LoVo (cell line): ENCODE measurements at regions not wholly inside any gene's neighbourhood (a gene's known extent, or its start where the extent isn't known, plus 50 kb on each side); places are given as distances from the start of the nearest gene placed in this dataset.

ENCODE experiments used
- DNase-seq: peaks from one replicate; pipeline ENCODE4 v3.0.0-alpha.2; 2016; ENCODE audit warnings: low spot score

DNA sequence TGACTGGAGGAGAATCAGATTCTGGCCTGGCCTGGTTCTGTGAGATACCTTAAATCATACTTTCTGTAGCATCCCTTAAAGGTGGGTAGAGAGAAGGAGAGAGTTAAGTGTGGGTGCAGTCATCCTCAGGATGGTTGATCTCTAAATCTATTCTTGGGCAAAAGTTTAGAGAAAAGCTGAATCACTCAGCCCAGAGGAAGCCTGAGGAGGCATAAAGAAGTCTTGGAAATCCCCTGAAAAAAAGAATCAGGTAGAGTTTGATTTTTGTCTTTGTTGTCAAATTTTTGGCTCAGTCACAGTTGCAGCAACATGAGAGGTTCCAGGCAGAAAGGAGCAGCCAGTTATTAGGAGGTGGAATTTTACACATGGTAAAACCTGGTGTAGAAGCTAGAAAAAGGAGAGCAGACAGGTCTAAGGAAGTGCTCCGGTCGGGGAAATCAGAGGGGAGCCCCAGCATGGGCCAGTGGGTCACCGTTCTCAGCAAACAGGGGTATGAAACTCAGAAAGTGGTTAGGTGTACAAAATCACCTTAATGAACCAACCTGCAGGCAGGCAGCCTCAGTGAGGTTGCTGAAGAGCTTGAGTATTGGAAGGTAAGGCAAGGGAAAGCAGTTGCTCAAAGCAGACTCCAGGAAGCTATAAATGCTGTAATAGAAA, 116.2 kb upstream of the CNTLN start:
- DNase-seq = no peak

DNA sequence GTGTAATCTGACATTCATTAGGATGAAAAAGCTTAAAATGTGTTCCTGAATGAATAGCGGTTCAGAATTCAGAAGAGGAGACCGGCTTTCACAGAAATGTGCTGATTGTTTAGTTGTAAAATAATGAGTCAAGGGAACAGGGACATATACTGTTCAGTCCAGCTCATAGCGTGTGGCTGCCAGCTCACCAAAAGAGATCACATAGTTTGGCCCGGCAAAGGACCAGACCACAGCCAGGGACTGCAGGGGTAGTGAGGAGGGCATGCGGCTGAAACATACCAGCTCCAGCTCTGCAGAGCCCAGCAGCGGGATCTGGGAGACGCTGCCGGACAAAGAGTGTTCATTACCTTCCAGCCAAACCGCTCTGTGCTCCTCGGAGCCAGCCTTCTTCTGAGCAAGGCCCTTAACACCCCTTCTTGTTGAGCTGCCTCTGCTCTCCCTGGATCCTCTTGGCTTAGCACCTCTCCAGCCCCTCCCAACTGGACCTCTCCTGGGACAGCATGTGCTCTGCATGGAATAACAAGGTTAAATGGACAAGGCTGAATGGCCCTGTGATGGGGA, 116.8 kb upstream of the CNTLN start:
- DNase-seq = no peak

DNA sequence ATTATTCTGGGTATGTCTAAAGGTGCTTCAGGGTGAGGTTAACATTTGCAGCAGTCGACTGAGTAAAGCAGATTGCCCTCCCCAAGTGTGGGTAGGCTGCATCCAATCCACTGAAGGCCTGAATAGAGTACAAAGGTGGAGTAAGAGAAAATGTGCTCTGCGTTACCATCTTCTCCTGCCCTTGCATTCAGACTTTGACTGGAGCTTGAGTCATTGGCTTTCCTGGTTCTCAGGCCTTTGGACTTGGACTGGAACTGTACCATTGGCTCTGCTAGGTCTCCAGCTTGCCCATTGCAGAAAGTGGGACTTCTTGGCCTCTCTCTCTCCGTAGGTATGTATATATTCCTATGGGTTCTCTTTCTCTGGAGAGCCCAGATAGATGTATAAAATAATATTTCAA, 120.9 kb upstream of the CNTLN start:
- DNase-seq = no peak

DNA sequence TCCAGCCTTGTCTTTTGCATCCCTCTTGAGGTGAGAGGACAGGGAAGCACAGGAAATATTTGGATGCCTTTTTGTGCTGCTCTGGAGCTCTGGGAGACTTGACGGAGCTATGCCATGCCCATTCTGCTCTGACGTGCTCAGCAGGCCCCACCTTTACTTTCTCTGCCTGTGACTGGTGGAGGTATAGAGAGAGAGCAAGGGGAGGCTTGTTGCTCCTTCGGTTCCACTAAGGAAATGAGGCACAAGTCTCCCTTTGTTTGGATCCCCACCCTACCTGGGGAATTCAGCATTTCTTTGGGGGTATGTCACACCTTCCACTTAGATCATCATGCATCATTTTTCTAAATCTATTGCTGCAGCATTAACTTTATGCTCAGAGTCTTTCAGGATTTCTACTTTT, 121.8 kb upstream of the CNTLN start:
- DNase-seq = no peak

DNA sequence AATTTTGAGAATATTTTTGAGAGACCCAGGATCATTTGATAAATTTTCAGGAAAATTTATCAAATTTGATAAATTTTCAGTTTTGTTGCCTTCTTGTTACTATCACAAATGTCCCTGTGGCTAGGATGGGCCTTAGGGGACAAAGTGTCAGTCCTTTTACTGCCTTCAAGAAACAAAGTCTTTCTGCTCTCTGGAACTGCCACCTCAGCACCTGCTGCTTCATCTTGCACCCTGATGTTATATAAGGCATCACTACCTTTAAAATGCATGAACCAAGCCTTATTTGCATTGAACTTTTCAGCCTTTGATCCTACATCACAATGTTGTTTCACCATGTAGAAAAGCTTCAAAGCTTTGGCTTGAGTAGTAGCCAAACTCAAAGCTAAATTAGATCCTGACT, 123.0 kb upstream of the CNTLN start:
- DNase-seq = no peak

DNA sequence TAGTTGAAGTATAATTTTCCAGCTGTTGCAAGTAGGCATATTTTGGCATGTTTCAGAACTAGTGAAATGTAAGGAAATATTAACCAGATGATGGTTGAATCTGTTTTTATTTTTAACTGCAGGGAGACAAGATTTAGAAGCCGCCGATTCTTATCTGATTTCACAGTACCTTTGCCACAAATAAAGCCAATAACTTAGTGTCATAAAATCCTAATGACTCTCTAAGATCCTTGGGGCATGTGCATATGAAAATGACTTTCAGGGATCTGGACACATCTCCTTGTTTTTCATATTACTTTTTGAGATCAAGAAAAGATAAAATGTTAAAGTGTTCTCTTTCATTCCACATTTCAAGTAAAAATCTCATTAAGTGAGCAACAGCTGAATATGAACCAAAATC, 125.8 kb upstream of the CNTLN start:
- no peak for DNase-seq

DNA sequence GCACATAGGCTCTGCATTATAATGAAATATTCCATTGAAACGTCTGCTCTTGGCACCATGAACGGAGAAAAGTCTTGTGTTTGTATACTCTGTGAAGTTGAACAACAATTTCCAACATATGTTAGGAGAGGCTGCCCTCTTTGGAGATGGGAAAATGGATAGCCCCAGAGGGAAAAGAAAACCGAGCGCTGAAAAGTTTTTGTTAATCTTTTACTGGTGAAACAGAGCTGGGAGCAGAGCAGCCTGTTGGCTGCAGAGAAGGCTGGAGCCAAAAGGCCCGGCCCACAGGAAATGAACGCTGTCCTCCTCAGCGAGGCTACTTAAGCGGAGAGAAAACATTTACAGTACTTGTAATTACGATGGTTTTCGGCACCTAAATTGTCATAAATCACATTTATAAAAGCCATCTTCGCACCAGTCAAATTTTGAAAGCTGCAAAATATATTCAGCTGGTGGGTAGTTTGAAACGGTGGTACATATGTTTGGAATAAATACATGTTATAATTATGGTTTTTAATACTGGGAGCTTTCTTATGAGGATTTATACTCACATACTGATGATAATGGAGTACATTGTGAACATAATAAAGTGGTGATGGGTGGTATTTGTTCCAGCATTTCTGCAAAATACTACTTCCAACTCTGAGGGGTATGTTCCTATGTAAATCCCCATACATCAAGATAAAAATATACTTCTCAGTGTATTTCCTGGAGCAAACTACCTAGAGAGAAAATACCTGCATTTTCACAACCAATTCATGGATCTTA, 129.6 kb upstream of the CNTLN start:
- no peak for DNase-seq

DNA sequence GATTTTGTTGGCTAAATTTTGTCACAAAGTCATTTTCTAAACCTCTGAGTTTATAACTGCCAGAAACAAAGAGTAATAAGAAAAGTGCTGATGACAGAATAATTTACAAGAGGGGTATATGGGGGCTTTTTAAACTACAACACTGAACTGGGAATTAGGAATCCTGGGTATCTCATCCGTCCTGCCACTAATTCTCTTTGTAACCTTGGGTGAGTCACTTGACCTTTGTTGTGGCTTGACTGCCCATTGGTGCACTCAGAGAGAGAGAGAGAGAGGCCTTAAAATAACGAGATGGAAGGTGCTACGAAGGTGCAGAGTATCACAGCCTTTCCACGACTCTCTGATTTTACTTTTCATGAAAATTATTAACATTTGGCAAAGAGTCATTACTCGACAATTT, 130.3 kb upstream of the CNTLN start:
- no peak for DNase-seq

DNA sequence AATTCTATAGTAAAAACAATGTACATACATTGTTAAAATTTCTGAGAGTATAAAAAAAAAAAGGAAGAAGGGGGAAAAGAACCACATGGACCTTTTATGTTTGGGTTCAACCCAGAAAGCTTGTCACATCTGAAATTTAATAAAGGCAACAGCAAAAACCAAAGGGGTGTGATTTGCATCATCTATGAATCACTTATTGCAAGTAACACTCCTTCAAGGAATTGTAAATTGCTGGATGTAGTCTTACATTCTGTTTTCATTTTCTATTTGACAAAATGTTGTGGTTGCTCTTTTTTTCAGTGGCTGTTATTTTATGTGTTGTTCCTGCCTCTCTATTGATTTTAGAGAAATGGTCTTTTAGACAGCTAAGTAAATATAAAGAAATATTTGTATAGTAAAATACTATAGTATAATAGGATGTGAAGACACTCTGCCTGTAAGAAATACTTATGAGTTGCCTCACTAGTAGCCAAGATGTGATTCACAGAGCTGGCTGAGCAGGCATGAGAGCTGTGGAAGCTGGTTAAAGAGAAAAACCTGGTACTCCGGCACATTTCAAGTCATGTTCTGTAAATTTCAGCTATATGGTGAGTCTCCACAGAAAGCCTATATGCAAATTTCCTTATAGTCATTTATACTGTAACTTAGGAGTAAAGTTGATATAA, 131.1 kb upstream of the CNTLN start:
- DNase-seq = no peak

DNA sequence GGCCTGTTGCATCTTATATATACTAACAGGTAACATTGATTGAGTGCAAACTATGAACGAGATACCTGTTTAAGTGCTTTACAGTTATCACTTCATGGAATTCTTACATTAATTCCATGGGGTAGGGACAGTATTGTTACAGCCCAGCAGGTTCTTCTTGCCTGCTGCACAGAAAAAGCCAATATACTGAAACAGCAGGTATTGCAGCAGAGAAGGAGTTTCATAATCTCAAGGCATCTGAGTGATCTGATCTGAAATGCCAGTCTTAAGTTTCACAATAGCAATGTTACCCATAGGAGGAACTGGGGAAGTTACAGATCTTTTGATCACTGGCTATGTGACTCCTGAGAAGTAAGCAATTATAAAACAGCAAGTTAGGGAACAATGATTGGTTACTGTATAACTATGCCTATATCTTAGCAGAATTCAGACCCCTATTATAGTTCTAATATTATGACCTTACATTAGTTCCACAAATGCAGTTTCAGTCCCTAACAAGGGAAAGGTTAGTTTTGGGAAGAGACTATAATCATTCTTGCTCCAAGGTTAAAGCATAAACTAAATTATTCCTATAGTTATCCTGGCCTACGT, 126.5 kb upstream of the BNC2 start:
- no peak for DNase-seq

DNA sequence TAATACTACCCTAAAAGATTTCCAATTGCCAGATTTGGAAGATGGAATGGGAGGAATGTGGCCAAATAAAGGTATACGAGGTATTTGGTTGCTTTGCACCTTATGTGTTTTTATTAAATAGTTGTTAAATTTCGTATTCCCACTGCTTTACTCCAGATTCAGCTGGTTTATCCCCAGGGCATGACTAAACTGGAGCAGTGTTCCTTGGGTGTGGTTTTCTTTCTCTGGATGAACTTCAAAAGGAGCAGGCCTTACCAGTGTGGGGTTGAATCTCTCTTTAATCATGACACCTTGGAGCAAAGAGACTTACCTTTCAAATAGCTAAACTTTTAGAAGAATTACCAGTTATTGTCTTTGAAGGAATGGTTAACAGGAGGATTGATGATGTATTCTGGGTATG, 121.7 kb upstream of the BNC2 start:
- no peak for DNase-seq

DNA sequence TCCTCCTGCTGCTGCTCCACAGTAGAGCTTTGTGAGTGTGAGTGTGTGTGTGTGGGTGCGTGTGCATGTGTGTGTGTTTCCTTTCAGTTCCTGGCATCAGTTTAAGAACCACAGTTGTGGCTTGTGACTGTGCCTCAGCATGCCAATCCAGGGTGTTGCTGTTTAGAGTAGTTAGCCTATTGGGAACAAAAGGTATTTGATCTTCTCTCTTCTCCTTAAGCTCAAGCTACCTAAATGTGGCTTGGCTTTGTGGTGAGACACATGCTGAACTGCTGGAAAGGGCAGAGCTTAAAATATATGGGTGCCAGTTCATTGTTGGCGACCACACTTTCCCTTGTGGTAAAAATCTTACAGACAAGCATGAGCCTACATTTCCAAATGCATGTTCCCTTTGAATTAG, 116.6 kb upstream of the BNC2 start:
- DNase-seq = no peak

DNA sequence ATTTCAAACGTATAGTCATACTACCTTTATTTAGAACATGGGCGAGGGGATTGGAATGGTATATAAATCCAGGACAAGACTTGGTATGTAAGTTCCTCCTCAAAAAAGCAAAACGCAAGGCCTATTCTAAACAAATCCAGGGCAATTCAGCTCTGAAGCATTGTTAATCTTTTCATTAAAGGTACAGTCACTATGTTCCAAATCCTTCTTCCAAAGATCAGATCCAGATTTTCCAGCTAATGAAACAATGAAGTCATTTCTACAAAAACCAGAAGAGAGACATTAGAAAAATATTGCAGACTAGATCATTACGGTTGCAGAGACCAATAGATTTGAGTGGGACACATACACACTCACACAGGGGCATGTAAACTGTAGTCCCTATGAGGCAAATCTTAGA, 116.1 kb upstream of the BNC2 start:
- no peak for DNase-seq

DNA sequence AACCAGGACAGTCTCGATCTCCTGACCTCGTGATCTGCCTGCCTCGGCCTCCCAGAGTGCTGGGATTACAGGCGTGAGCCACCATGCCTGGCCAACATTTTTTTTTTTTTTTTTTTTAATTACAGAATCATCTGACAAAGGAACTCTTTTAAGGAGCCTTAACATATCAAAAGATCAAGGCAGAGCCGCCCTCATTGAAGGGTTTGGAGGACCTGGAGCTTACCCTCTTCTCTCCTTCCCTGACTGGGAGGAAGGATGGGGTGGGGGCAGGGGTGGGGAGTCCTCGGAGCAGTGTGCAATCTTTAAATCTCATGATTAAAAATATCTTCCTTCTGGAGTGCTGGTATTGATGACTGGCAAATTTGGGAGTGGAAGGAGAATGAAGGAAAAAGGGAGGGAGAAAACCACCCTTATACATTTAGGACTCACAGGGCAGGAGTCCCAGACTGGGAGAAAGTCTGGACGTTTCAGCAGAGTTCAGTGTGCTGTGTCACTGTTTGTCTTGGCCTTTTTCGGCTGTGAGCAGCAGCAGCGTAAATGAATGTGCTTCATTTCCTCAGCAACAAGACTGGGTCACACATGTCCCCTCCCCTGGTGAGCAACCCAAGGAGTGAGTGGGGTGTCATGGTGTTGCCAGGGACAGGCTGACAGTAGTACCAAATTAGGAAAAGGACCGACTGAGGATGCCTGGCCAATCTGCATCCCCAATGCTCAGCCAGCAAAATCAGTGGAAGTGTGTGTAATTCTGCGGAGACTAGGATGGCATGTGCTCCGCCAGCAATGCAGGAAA, 115.3 kb upstream of the BNC2 start:
- DNase-seq = no peak

DNA sequence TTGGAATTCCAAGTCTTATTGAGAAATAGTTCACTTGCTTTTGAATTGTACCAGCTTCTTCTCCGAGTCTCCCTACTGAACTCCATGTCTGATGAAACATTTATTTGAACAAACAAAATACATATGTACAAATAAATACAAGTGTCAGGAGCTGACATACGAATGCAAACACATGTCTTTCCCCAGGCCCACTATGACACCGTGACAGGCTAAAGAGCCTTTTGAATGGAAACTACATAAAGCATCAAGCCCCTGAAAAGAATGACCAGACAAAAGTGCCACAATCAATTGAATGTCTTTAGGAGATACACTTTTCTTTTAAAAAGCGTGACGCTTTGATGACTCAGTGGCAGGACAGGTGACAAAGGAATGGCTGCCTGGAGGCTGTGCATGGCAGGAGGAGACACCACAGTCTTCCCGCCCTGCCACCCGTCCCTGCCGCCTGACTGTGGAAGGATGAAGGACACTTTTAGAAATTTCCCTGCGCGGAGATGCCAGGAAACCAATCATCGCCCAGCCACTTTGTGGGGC, 112.4 kb upstream of the BNC2 start:
- no peak for DNase-seq

DNA sequence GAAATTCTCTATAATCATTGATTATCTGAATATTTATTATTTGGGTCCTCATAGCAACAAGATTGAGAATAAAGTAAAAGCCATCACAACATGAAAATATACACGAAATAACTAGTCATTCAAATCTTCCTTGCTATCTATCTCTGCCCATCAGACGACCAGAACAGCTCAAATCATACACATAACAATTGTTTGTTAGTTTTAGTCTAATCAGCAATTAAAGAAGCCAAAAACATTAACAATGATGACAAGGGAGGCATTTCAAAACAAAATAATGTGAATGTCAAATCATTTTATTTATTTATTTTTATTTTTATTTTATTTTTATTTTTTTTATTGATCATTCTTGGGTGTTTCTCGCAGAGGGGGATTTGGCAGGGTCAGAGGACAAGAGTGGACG, 106.0 kb upstream of the BNC2 start:
- no peak for DNase-seq

DNA sequence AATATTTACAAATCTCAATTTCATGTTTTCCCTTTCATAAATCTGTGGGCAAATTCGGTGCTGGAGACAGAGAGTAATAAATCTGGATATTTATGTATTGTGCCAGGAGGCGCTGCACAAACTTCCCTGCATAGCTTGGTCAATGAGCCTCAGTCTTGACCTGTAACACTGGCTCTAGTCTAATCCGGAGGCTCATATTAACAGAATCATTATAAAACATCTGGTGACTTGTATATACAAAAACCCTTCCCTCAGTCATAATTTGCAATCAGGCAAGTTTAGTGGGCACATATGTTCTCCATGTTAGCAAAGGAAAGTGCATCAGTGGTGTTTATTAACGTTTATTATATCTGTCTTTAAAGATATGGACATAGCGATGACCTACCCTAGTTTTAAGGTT, 104.0 kb upstream of the BNC2 start:
- DNase-seq = no peak

DNA sequence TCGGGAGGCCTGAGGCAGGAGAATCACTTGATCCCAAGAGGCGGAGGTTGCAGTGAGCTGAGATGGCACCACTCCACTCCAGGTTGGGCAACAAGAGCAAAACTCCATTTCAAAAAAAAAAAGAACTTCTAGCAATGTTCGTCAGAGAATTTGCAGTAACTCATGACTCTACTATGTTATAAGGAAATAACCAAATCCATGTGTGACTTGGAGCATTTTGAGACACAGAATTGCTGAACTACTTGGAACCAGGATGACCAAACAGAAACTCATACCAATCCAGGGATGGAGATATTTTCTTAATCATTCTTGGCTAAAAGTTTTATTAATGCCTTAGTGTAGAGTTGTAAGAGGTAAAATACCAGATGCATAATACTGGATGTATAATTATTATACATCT, 99.9 kb upstream of the BNC2 start:
- no peak for DNase-seq

DNA sequence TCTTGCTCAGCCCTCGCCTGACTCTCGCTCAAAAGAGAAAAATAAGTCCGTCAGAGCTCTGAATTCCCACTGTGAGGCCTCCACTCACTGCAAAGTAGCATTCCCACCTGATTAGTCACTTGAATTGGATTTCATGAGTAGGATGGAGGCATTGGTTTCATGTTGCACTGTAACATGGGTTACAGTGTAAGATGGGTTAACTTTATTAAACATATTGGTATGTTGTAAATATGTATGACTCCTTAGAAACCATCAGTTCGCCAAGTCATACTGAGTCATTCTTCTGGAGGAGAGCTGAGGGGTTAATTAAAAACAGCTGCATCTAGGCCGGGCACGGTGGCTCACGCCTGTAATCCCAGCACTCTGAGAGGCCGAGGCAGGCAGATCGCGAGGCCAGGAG, 93.8 kb upstream of the BNC2 start:
- no peak for DNase-seq

DNA sequence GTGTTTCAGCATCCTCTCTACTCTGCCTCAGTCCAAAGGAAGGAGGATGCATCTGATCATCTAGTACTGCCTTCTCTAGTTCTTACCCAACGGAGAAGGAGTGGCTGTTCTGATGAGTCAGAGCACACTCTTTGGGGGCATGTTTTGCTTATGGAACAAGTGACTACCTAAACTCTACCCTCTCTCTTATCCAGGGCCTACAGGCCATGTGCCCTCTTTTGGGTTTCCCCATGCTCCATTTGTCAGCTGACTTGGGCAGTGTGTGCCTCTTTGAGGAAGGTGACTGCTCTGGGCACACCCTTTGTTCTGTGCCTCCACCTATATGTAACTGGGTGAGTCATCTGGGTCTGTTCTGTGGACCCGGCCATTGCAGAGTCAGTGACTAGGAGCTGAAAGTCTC, 89.6 kb upstream of the BNC2 start:
- no peak for DNase-seq

DNA sequence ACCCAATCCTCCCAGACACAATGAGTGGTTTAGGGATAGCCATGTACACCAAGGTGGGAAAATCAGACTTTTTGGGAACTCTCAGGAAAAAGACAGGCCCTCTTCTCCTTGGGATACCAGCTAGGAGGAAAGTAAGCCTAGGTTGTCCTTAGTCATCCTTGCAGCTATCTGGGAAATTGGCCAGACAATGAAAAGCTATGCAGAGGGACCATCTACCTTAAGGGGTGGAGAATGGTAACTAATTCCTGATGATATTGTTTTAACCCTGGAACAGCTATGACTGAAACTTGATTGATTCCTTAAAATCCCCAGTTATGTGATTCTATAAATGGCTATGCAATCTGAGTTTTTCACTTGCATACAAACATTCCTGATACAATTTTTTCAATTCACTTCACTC, 88.9 kb upstream of the BNC2 start:
- DNase-seq = no peak

DNA sequence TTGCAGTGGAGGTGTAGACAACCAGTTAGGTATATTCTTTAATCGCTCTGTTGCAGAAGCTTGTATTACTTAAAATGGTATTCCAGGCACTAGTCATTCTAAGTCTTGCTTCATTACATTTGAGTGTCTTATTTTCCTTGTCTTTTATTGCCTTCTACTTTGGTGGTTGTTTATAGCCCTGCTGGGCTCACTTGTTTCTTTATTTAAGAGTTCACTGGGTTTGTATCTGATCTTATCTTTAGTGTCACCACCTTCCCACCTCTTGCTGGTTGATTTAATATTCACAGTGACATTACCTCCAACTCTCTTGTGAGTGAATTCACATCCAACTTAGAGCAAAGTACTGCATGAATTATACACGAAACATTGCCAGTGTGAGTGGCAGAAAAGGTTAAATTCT, 83.6 kb upstream of the BNC2 start:
- no peak for DNase-seq
